Fibroblast of peridontal ligament (primary cell): ENCODE measurements at regions not wholly inside any gene's neighbourhood (a gene's known extent, or its start where the extent isn't known, plus 50 kb on each side); places are given as distances from the start of the nearest gene placed in this dataset.
"Not testable (repeated sequence)": the region's sequence is repeated elsewhere in the genome, so short reads cannot be mapped to it uniquely, and the experiment has no call there.

ENCODE experiments used
- DNase-seq: peaks from one replicate; pipeline ENCODE4 v3.0.0-alpha.2; 2010; ENCODE audit errors: extremely low read depth

DNA sequence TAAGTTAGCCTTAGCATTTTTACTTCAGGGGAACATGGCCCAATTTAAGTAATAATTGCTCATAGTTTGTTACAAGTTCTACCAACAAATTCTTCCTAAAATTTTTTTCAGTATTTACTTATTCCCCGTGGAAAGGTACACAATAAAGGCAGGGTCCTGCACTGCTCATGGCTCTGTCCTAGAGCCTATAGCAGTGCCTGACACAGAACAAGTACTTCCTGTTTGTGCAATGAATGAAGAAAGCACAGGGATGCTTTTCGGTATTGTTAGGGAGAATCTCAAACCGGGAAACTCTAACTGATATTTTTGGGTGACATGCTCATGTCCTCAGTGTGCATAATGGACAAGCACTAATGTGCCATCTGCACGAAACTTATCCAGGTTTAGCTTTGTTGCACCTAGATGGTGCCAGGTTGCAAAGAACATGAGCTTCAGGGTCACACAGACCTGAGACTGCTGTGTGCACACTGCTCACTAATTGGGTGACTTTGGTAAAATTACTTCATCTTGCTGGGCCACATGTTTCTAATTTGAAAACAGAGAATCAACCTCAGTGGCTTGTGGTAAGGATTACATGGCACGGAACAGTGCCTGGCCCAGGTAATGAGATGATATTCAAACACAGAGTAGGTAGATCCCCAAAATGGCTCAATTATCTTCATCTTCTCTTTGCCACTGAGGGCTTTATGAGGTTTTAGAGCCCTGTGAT, 175.8 kb upstream of the NPY2R start:
- DNase-seq: no peak

DNA sequence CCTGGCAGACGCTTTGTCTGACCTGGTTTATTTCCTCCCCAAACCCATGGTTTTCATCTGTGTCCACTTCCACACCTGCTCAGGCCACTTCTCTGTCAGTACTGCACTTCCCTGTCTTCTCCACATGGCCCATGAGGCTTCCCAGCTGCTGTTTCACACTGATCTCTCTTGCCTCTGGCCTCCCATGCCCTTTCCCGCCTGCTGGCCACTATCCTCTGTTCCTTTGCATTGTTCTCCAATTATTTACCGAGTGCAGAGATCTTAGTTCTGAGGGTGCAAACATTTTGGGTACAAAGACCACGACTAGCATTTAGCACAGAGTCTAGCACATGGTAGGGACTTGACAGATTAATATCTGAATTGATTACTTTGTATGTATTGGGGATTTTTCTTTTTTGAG, 174.8 kb upstream of the NPY2R start:
- no peak for DNase-seq

DNA sequence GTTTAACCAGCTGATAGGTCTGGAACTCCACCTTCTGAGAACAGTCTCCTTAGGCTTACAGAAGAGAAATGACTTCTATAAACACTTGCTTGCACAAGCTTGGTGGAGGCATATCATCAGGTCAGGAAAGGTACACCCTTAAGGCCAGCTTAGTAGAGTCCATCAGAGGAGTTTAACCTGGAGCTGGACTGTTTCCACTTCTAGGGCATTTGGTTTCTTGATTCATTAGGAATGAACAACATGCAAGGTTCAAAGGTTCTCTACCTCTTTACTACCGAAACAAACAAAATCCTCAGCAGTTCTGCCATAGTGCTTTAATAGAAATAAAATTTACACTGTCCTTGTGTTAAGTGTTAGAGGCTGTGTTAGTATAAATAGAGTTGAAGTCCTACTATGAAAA, 171.4 kb upstream of the NPY2R start:
- no peak for DNase-seq

DNA sequence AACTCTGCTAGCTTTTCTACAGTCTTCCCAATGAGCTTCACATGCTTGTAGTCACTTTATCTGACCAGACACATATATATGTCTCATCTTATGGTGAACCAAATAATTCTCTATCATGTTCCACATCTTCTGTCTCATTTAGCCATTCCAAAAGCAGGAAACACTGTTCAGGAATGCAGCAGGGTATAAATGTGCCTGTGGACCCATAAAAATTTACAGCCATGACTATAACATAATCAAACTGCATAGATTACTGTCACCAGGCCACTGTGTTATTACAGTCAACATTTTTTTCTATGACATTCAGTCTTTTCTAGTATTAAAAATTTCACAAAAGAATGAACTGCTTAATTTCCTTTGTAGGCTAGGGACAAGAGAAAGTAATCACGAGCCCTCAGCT, 170.0 kb upstream of the NPY2R start:
- DNase-seq: no peak

DNA sequence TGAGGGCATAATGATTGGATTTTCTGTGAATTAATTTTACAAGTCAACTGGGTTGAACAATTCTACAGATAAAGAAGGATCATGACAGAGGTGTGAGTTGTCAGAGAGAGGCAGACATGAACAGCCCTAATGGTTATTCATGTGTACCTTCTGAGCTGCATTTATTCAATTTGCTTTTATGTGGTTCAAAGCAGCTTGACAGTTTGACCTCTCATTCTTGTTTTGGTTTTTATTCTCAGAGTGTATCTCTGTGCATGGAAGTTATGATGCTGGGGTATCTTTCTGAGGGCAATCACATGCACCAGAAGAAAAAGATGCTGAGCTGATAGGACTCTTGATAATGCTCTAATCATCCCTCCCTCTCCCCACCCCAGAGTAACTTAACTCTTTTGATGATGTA, 169.3 kb upstream of the NPY2R start:
- no peak for DNase-seq

DNA sequence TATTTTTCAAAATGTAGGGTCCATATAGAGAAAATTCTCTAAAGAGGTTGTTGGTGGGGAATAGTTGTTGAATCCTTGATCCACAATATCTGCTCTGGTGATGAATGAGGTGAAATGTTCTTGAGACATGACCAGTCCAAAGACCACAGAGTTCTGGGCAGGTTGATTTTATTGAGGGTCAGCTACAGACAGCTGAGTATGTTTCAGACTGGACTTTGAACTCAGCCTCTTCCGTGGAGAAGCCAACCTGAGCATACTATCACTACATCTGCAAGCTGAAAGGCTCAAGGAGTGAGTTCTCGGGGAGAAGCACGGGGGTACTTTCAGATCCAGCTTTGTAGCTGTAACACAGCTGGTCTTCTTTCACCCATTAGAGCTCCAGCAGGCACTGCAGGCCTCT, 168.4 kb upstream of the NPY2R start:
- DNase-seq: no peak

DNA sequence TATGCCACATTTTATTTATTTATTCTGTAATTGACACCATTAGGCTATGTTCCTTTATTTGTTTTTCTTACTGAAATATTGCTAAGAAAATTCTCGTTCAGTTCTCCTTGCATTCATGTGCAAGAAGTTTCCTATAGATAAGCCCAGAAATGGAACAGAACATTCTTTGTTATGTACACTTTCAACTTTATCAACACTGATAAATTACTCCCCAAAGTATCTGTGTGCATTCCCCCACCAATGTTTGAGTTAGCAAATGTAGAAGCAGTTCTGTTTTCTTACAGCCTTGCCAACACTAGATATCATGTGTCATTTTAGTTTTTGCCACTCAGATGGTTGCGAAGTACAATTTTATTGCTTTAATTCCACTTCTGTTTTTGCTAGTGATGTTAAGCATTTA, 166.4 kb upstream of the NPY2R start:
- no peak for DNase-seq

DNA sequence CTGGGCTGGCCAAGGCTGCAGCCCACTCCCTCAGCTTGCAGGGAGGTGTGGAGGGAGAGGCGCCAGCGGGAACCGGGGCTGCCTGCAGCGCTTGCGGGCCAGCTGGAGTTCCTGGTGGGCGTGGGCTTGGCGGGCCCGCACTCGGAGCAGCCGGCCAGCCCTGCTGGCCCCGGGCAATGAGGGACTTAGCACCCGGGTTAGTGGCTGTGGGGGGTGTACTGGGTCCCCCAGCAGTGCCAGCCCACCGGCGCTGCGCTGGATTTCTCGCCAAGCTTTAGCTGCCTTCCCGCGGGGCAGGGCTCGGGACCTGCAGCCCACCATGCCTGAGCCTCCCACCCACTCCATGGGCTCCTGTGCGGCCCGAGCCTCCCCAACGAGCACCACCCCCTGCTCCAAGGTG, 164.2 kb upstream of the NPY2R start:
- not testable (repeated sequence) for DNase-seq

DNA sequence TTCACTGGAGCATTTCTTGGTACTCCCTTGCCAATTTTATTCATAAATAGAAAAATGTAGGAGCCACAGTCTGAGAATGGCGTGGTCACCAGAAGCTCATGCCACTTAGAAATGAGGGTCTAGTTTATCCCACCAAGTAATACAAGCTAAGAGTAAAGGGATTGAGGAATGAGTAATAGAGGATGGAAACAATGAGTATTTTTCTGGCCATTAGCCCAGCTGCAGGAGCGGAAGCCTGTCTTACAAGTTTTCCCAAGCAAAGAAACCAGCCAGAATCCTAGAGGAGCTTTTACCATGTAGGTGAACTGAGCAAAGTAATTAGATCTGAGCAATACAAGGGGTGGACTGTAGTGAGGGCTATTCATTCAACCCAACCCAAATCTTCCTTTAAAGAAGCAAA, 160.7 kb upstream of the NPY2R start:
- peak; percentile 24 for DNase-seq

DNA sequence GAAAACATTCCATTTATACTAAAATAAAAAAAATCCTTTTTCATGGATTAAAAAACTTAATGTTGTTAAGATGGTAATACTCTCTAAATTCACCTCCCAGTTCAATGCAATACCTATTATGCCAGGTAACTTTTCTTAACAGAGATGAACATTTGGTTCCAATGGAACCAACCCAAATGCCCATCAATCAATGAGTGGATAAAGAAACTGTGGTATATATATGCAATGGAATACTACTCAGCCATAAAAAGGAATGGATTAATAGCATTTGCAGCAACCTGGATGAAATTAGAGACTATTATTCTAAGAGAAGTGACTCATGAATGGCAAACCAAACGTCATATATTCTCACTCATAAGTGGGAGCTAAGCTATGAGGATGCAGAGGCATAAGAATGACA, 154.4 kb upstream of the NPY2R start:
- not testable (repeated sequence) for DNase-seq

DNA sequence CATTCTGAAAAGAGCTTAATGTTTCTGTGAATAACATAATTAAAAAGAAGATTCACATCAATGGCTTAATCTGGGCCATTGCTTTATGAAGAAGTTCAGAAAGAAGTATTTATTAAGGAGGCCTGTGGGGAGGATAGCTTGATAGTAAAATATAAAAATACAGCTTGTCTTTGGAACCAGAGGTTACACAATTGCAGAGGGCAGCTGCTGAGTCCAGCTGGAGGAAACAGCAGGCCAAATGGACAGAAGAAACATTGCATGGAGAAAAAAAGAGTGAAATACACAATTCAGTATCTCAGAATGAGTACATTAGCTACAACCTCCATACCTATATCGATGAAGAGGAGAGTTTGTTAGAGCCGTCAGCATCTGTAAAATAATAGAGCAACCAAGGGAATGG, 148.0 kb upstream of the NPY2R start:
- no peak for DNase-seq

DNA sequence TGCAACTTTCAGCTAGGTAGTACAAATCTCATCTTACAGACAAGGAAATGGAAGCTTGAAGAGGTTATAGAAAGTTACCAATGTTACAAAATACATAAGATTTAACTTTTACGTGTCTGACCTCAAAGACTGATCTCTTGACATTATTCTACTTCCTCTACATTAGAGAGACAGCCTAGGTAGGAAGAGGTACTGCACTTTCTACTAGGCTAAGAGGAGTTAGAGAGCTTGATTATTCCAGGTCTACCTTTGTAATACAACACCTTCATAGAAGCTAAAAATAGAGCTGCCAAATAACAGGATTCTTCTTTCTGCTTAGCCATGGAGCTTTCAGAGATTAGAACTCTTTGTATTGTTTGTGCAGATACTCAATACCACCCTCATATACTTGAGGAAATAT, 147.6 kb upstream of the NPY2R start:
- DNase-seq: no peak

DNA sequence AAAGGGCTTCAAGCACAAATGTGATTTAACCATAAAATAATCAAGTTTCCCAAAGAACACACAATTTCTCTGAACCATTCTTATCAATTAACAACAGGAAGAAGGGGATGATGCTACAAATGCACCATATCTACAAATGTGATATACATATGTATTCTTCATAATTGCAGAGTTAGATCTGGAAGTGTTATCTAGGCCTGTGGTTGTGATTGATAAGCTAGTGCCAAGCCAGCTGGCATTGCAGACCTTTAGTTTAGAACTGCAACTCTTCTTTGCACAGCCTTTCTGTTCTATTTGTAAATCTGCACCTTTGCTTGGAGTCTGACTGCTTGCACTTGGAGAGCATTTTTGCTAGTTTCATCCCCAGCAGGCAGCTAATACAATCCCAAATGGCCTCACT, 145.5 kb upstream of the NPY2R start:
- no peak for DNase-seq

DNA sequence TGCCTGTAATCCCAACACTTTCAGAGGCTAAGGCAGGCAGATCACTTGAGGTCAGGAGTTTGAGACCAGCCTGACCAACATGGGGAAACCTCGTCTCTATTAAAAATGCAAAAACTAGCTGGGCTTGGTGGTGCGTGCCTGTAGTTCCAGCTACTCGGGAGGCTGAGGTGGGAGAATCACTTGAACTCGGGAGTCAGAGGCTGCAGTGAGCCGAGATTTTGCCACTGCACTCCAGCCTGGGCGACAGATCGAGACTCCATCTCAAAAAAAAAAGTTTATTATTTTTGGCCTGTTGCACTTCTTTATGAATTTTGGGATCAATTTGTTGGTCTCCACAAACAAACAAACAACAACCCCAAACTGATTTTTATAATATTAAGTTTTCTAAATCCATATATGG, 143.5 kb upstream of the NPY2R start:
- DNase-seq: not testable (repeated sequence)

DNA sequence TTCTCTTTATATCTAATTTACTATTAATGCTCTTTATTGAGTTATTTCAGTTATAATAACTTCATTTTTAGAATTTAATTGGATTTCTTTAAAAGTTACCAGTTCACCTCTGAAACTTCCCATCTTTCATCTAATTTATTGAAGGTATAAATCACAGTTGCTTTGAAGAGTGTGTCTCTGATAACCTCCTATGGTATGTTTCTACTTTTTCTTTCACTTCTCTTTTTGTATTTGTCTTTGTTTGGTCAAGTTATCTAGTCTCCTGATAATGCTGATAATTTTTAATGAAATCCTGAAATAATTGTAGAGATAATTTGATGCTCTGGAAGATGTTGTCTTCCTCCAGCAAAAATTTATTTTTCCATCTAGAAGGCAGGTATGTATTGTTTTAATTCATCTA, 141.6 kb upstream of the NPY2R start:
- DNase-seq: no peak

DNA sequence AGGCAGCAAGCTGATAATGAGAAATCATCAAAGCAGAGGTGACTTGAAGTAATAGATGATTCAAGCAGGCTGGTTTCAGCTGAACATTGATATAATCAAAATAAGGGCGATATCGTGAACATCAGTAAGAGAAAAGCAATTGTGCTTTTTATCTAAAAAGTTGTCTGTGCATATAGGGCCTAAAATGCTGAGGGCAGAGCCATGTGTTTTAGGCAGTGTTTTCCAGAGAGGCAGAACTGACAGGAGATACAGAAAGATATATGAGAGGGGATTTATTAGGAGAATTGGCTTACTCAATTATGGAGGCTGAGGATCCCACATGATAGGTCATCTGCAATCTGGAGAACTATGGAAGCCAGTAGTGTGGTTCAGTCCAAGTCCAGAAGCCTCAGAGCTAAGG, 136.5 kb upstream of the NPY2R start:
- no peak for DNase-seq

DNA sequence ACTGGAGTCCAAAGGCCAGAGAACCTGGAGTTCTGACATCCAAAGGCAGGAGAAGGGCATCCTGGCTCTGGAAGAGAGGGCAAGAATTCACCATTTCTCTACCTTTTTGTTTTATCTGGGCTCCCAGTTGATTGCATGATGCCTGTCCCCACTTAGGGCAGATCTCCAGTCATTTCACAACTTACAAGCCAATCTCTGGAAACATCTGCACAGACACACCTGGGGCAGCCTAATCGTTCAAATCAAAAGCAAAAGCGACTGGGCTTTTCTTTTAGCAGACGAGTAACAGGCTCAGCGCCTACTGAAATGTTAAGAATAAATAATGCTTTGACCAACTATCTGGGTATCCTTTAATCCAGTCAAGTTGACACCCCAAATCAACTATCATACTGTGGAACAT, 136.0 kb upstream of the NPY2R start:
- no peak for DNase-seq

DNA sequence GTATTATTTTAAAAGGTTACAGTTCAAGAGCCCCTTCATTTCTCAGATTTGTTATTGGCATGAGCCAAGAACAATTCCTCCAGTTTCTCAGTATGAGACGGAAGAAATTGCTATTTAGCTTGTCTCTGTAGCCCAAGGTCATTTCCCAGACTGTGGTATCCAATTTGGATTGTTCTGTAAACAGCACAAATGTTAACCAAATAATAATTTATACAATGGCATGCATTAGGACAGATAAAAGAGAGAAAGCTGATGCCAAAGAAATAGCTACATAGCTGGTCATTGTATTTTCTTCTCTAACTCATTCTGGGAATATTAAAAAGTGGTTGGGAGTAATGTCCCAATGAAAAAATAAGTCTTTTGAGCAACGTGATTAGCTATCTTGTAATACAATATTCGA, 134.6 kb upstream of the NPY2R start:
- DNase-seq: no peak

DNA sequence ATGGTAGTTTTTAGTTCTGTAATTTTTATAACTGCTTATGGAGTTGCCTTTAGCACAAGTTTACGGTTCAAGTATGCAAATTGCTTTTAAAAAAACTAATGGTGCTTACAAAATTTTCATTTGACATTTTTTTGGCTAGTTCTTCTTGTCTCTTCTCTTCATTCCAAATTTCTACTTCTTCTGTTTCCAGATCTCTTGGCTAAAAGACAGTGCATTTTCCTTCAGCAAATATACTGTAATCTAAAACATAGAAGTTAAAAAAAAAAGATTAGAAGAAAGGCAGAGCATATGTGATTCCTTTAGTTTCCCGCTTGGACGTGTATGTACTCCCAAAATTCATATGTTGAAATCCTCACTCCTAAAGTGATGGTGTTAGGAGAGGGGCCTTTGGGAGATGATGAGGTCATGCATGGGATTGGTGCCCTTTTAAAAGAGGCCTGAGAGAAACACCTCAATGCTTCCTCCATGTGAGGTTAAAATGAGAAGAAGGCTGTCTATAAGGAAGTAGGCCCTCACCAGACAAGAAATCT, 132.1 kb upstream of the NPY2R start:
- no peak for DNase-seq

DNA sequence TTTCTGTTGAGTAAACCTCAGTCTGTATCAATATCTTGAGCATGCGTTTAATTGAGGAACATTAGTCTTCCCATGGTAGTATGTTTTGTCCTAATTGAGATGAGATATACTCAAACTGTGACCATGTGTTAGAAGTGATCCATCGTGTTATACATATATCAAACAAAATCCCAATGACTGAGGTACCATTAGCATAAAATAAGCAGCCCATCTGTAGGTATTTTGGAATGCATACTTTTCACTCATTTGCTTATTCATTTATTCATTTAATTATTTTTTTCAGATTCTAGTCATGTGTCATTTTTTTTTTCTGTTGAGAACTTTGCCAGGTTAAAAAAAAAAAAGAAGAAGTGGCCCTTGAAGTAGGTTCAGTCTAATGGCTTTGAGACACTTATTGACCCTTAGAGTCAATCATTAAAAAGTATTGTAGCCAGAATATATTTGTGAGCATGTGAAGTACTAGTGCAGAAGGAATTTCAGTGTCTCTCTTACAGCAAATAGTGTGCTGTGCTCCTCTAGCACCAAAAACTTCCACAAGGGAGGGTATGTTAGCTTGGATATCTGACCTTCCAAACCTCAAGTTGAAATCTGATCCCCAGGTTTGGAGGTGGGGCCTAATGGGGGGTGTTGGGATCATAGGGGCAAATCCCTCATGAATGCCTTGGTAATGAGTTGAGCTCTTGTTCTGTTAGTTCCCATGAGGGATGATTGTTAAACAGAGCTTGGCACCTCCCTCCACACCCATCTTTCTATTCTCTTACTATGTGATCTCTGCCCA, 130.8 kb upstream of the NPY2R start:
- no peak for DNase-seq

DNA sequence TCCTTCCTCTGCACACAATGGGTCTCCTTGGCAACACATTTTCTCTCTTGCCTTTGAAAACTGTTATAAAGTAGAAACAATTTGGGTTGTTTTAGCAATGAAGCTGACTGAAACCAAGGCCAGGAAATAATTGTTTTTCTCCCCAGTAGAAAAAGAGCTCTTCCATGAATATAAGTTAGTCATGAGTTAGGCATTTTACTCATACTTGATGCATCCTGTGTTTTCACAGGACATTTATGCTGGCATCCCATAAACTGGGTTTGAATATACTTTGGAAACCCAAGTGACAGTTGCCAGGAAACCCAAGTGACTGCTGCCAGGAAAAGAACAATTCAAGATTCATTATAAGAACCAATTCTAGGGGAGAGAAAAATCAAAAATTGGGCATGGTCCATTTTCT, 128.6 kb upstream of the NPY2R start:
- DNase-seq: peak; percentile 50

DNA sequence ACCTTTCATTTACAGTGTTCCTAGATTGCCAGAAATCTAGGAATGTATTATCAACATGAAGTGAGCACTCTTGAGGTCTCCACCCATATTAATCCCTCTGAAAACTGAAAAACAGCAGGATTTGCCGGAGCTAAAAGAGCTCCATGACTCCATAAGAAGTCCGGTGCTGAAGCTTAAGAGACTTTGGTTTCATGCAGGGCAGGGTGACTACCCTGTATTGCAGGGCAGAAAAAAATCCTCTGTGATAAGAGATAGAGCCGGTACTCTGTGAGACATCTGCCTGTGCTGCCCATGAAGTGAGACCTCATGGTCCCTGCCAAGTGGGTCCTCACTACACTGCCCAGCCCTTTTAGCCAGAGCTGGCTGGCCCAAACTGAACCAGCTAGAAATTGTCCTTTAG, 127.2 kb upstream of the NPY2R start:
- DNase-seq: no peak

DNA sequence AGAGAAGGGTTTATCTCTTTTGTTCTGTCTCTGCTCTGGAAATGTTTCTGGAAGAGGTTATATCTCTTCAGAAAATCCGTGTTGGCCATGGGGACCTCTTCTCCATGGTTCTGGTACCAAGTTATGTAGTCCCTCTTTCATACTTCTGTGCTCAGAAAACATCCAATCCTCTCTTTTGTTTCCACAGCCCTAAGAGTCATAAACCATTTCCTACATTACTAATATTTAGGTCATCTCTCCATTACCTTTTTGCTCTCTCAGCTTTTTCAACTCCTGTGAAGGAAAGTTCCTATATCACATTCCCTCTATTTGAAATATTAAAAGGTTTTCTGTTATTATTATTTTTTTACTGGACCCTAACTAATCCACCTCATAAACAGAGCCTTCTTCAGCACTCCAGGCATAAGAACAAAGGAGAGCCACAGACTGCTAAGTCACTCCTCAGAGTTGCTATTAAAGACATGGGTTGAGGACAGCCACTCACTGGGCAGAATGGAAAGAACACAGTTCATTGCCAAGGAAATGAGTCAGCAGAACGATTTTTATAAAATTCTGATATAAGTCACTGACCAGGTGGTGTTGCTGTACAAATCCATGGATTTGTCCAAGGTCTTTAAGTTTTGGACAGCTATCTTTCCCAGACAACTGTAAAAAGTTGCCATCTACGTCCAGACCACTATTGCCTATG, 122.4 kb upstream of the NPY2R start:
- DNase-seq: peak; percentile 42
